ENCODE measurements at regions not wholly inside any gene's neighbourhood (a gene's known extent, or its start where the extent isn't known, plus 50 kb on each side); places are given as distances from the start of the nearest gene placed in this dataset.

DNA sequence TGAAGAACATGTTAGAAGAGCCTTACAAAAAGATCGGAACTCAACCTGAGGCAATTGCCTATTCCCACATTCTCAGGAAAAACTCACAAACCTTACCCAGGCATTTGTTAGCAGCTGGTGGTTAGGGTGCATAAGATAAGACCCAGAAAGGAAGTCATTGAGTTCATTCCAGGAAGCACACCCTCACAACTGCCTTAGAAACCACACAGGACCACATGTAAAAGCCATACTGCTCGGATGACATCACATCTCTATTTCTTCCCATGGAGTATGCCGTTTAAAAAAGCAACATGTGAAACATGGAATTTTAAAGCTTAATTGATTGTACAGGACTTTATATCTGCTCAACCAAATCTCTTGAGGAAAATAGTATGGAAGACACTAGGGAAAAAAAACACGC is 411.2 kb downstream of the DAD1 start:
- TF ChIP-seq, protein P1, sequence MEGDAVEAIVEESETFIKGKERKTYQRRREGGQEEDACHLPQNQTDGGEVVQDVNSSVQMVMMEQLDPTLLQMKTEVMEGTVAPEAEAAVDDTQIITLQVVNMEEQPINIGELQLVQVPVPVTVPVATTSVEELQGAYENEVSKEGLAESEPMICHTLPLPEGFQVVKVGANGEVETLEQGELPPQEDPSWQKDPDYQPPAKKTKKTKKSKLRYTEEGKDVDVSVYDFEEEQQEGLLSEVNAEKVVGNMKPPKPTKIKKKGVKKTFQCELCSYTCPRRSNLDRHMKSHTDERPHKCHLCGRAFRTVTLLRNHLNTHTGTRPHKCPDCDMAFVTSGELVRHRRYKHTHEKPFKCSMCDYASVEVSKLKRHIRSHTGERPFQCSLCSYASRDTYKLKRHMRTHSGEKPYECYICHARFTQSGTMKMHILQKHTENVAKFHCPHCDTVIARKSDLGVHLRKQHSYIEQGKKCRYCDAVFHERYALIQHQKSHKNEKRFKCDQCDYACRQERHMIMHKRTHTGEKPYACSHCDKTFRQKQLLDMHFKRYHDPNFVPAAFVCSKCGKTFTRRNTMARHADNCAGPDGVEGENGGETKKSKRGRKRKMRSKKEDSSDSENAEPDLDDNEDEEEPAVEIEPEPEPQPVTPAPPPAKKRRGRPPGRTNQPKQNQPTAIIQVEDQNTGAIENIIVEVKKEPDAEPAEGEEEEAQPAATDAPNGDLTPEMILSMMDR (IDR thresholded peaks at IDR 0.05): no peak
- no peak for TF ChIP-seq POLR2A (IDR thresholded peaks at IDR 0.05)
